SHP77 treated with DMSO at 0.1 percent for 48 hours (cell line): ENCODE measurements at regions not wholly inside any gene's neighbourhood (a gene's known extent, or its start where the extent isn't known, plus 50 kb on each side); places are given as distances from the start of the nearest gene placed in this dataset.

Experiments used
- DNase-seq: peaks from one replicate; lab custom pipeline; 2025; lab: John Stamatoyannopoulos, UW

DNA sequence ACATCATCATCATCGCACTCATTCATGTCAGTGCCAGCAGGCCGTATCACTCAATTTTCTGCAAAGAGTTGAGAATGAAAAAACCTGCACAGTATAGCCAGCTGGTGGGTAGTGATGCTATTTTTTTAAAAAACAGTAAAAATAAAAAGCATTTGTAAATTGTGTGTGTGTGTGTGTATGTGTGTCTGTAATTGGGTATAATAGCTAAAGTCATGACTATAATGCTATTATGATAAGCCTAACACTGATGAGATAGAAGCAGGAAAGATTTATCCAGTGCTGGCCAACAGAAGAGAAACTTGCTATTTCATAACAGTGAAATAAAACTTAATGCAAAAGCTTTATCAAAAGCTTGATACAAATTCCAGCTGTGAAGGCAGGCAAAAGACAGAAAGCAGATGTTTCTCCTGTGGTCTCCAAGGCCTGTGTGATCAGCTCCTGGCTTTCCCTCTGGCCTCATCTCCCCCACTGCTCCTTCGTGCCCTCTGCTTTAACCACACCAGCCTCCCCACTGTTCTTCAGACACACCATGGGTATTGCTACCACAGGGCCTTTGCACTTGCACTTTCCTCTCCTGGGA, 206.2 kb upstream of the IRX5 start:
- no peak for DNase-seq

DNA sequence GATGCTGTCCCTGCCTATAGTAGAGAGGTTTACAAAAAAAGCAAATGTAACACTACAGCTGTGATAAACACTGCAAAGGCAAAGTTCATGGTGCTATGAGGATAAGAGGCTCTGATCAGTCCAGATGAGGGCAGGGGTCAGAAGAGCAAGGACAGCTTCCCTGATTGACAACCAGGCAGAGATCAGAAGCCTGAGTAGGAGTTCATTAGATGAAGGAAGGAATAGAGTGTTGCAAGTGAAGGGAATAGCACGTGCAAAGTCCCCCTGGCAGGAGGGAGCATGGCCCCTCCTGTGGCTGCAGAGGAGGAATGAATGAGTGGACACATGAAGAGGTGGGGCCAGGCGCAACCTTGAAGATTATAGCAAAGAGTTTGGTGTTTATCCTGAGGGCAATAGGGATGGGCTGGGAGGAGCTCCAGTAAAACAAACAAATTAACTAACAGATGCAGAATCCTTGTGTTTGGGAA, 208.4 kb upstream of the IRX5 start:
- DNase-seq, result no peak

DNA sequence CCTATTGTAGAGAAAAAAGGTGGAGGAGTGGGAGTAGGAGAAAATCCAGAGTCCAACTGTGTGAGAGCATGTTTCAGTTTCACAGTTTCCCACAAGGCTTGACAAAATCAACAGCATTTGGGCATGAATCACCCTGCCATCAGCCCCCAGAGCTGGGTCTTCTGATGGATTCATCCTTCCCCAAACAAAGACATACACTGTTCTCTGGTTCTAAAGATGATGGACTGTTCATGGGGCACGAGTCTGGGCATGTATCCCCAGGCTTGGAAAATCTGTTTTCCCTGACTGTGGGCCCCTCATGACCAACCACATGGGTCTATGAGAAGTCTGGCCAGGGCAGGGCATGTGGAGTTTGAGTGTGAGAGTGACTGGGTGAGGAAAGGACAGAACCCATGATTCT, 210.4 kb upstream of the IRX5 start:
- DNase-seq, result no peak

DNA sequence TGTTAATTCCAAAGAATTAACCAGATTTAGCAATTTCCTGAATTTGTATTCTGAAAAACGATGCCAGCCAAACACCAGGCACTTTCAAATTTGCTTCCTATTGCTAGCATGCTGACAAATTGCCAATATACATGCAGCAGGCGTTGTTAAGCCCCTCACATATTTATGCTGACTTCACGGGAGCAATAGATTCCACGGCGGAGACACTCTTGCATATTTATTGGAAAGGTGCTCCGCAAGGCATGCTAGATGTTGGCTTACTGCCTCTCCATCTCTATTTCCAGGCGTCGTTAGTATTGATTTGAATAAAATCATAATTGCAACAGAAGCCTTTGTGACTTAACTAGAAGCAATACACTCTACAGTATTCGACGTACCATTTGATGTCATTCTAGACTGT, 211.0 kb upstream of the IRX5 start:
- DNase-seq, result no peak

- no peak for DNase-seq
Observed at GRCh38 chr16:54718376-54718775, 212.3 kb upstream of the IRX5 start.

GRCh38 chr16:54715011-54715410, 215.7 kb upstream of the IRX5 start:
- DNase-seq, result no peak

GRCh38 chr16:54712866-54713265, 217.8 kb upstream of the IRX5 start:
- DNase-seq, result no peak

DNA sequence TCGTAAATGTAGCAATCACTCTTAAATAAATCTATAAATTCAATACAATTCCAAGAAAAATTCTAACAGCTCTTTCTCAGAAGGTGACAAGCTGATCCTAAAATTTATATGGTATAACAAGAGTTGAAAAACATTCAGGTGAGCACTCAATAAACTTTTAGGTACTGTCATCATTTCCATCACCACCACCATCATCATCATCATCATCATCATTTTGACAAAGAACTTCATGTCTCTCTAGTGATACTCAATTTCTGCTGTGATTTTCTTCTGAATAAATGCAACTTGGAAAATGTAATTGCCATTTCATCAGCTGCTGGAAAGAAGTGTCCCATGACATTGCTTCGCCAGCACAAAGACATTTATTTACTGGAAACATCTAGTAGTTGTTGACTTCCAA, 222.9 kb upstream of the IRX5 start:
- no peak for DNase-seq

- no peak for DNase-seq
Observed at GRCh38 chr16:54706406-54706805, 224.3 kb upstream of the IRX5 start.

DNA sequence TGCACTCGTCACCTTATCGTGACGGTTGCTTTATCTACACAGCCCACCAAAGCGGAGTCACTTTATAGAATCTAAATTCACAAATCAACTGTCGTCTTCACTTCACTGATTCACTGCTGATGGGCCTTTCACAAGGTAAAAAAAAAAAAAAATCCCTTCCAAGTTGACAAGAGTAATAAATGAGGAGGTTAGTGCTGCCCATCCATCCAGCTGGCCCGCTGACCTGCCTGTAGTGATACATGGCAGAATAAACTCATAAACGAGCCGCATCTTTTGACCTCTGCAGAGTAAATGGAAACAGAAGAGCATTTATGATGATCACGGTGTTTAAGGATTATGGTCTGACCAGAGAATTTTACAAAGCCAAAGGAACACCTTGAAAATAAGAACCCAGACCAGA, 227.3 kb upstream of the IRX5 start:
- DNase-seq, result no peak

DNA sequence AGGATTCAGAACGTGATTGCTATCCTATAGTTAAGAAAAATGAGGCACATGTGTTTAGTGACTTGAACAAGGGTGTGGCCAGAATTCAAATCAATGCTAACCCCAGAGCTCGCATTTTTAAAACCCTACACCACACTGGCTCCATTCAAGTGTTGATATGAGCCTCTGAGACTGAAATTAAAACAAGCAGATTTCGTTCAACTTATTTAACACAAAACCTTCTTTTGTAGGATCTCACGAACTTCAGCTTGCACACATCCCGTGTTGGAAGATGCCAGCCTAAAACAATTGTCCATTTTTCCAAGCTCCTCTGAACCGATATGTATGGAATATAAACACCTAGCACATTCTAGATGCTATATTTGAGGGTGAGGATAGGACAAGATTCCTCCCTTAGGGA, 231.0 kb upstream of the IRX5 start:
- DNase-seq, result no peak

- DNase-seq, result no peak
Observed at GRCh38 chr16:54697677-54698076, 233.0 kb upstream of the IRX5 start.

DNA sequence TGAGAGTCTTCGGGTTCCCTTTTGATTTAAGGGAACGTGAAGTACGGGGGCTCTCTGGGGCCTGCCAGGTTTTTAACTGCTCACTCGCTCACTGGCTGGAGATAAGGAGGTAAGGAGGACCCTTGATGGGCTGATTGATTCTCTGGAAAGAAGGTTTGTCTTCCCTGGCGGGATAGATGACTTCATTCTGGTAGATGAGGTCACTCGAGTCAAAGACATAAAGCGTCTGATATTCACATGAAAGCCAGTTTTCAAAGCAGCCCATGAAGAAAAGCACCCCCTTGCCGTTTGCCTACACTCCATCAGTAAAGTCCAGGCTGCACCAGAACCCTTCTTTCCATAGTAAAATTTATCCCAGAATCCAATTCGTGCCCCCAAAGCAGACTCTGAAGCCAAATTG, 233.7 kb upstream of the IRX5 start:
- DNase-seq, result no peak

- DNase-seq, result no peak
Observed at GRCh38 chr16:54696522-54696921, 234.1 kb upstream of the IRX5 start.

DNA sequence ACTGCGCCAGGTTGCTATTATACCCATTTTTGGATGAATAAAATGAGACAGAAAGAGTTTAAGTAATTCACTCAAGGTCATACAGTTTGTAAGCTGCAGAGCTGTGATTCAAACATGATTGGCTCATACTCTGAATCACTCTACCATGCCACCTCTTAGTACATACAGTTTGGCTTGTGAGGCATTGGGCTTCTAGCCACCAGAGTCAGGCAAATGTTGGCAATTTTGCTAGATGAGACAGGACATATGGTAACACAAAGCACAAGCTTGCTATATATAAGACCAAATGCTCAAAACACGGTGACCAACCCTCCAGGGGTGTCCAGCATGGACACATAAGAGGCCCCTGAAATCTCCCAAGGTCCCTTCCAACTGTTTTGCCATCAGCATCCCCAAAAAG, 236.0 kb upstream of the IRX5 start:
- DNase-seq, result no peak

- no peak for DNase-seq
Observed at GRCh38 chr16:54693864-54694263, 236.8 kb upstream of the IRX5 start.

DNA sequence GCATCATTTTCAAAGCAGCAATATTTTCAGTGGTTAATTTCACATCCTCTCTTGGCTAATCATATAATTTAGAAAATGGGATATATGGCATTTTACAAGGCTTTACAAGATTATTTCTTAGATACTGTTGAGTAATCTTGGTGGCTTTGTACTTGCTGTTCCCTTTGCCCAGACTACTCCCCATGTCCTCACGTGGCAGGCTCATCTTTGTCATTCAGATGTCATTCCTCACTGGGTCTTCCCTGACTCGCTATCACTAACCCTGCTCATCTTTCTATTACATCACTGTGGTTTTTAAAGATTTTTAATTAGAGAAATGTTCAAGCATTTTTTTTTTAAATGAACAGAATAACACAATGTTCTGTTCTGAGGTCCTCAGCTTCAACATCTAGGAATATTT, 240.0 kb upstream of the IRX5 start:
- no peak for DNase-seq

DNA sequence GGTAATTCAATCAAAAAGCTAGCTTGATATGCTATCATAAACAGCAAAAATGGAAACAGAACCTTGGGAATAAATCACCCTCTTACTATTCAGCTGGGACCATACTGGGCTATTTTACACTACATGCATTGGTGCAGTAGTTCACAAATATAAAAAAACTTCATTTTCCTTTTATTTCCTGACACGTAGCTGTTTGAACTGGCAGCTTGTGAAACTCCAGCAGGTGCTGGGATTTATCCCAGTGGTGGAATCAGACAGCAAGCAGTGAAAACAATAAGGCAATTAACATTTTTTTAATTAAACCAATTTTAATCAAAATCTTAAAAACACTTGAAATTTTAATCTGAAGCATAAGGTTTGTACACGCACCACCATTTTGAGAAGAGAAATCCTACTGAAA, 240.4 kb upstream of the IRX5 start:
- DNase-seq, result no peak

- no peak for DNase-seq
Observed at GRCh38 chr16:54689072-54689865, 241.4 kb upstream of the IRX5 start.

DNA sequence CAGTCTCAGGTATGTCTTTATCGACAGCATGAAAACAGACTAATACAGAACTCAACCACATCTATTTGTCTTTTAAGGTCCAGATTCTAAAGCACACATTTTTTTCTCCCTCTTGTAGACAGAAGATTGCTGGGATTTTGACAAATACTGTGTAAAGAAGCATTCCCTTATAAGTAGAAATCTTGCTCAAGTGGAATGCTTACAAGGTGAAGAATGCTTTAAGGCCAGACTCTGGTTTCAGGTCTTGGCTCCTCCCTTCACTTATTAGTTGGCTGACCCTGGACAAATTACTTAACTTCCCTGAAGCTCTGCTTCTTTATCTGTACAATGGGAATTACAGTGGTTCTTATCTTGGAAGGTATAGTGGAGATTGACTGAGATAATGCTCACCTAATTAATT, 242.3 kb upstream of the IRX5 start:
- no peak for DNase-seq

DNA sequence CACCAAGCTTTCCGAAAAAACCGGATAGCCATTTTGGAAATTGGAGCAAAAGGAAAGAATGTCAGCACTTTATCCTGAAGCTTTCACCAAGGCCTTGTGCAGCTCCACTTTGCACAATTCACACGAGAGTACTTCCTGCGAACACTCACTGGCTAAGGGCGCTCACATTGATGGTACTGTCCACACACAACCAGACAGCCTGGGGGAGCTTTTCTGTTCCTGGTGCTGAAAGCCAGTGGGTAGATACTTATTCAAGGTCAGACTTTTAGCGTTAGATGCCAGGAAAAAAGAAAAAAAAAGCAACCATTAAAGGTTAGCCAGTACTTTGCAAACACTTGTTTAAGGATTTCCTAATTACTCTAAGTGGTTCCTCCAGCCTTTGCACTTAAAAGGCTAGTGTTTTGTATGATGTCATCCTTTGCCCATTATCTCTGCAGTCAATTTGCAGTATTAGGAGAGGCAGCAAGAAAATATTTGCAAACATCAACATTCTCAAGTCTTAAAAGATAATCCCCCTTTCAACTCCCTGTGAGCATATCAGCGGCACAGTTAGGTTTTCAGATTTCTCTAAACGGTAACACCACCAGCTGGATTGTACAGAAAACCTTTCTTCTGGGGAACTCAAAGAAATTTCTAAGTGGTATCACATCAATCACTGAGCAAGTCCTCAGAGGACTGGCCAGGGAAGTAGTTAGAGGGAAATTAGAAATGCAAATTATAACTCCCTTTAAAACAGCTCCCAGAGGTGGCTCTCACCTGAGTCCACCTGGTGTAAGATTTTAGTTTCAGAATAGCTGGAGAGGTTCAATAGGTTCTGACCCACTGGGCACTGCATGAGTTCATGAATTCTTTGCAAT, 243.4 kb upstream of the IRX5 start:
- no peak for DNase-seq

DNA sequence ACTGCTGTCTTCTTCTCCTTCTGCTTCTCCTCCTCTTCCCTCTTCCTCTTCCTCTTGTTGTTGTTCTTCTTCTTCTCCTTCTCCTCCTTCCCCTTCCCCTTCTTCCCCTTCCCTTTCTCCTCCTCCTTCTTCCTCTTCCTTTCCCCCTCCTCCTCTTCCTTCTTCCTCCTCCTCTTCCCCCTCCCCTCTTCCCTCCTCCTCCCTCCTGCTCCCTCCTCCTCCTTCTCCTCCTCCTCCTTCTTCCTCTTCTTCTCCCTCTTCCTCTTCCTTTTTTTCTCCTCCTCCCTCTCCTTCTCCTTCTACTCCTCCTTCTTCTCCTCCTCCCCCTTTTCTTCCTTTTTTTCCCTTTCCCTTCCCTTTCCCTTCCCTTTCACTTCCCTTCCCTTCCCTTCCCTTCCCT, 245.0 kb upstream of the IRX5 start:
- DNase-seq, result no peak

DNA sequence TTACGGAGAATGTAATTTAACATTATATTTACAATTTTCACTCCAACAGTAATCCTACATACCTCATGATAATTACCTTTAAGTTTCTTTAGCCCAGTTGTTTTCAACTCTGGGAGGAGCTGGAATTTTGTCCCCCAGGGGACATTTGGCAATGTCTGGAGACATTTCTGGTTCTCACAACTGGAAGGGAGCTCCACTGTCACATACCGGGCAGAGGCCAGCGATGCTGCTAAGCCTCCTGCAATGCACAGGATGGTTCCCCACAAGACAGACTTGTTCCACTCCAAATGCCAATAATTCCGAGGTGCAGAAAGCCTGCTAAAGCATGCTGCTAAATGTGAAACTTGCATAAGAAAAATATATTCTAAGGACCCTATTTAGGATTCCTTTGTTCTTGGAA, 251.1 kb upstream of the IRX5 start:
- DNase-seq, result no peak
